ENCODE measurements at regions not wholly inside any gene's neighbourhood (a gene's known extent, or its start where the extent isn't known, plus 50 kb on each side); places are given as distances from the start of the nearest gene placed in this dataset.

GRCh38 chr10:22111260-22111659 lies 106.6 kb downstream of the EBLN1 start:
- Histone ChIP-seq H3K56ac (ENCODE audit: extremely low read depth, insufficient read depth, low read length) (no peak overlapping the region), H4K91ac (ENCODE audit: insufficient read depth, low read depth, low read length) (no peak overlapping the region), H2BK15ac (ENCODE audit: low read depth, low read length) (no peak overlapping the region), H3K27me3 (ENCODE audit: control insufficient read depth, insufficient read depth, low read length) (no peaks in the 10 kb centered on the region), H3K4me3 (ENCODE audit: insufficient read depth, low read depth, low read length) (no peak overlapping the region), H4K8ac (ENCODE audit: low read depth in 2 of 2, low read length in 2 of 2) (no peak overlapping the region), H2AFZ (replicated peaks; ENCODE audit: low read length, poor library complexity) (no peak overlapping the region), H3K14ac (replicated peaks; ENCODE audit: low read depth, low read length) (no peak overlapping the region), H3K27ac (ENCODE audit: insufficient read depth, low read length) (no peak overlapping the region), H3K9ac (ENCODE audit: low read depth, low read length) (no peak overlapping the region), H3K18ac (ENCODE audit: low read depth, low read length) (no peak overlapping the region), H3K36me3 (ENCODE audit: control insufficient read depth, insufficient read depth, low read length) (no peaks in the 10 kb centered on the region), H4K5ac (ENCODE audit: low read depth, low read length) (no peak overlapping the region), H3K4me1 (ENCODE audit: control insufficient read depth, insufficient read depth, low read length) (no peaks in the 10 kb centered on the region), H3K23ac (ENCODE audit: low read depth, low read length) (no peak overlapping the region), H2AK5ac (ENCODE audit: low read depth, low read length) (no peak overlapping the region), H3K4ac (ENCODE audit: low read depth, low read length) (no peak overlapping the region), H2BK5ac (ENCODE audit: low read depth, low read length, poor library complexity, severe bottlenecking) (no peak overlapping the region), H4K20me1 (ENCODE audit: insufficient read depth, low read length) (no peaks in the 10 kb centered on the region), H2AK9ac (replicated peaks; ENCODE audit: low read depth, low read length, poor library complexity) (no peak overlapping the region), H3K9me3 (ENCODE audit: control insufficient read depth, insufficient read depth, low read length) (no peaks in the 10 kb centered on the region), H3K9me1 (ENCODE audit: insufficient read depth, low read length) (no peaks in the 10 kb centered on the region), H2BK20ac (ENCODE audit: low read depth, low read length) (no peak overlapping the region), H3K79me1 (ENCODE audit: low read depth in 1 of 2, low read length in 2 of 2) (no peaks in the 10 kb centered on the region), H2BK120ac (ENCODE audit: low read depth, low read length) (no peak overlapping the region), H3K4me2 (ENCODE audit: low read depth, low read length) (no peak overlapping the region)
- intact Hi-C loops (cut with micrococcal nuclease) = no loop called here
- ATAC-seq (ENCODE audit: low read depth) = no peak
- 17% methylated on average over 2 of the region's 4 CpGs; no CpG with 5 or more reads in 1 of the 2 experiments for WGBS, 2 experiments (ENCODE audit: extremely low coverage in 2 of 2, insufficient read length in 1 of 2)
- BruUV-seq (replicated peaks) = no TSS peak
- CTCF ChIA-PET = no interaction called here
- POLR2A ChIA-PET (ENCODE audit: unreplicated experiment) = no interaction called here
- TF ChIP-seq RCOR1 (IDR thresholded peaks at IDR 0.05; ENCODE audit: insufficient replicate concordance, low read length) = no peak
- no peak for TF ChIP-seq CEBPB (IDR thresholded peaks at IDR 0.05; ENCODE audit: low read depth, low read length)
- no peak for TF ChIP-seq USF2 (IDR thresholded peaks at IDR 0.05; ENCODE audit: low read depth, low read length)
- TF ChIP-seq MXI1 (IDR thresholded peaks at IDR 0.05; ENCODE audit: borderline replicate concordance, low read depth, low read length) = no peak
- no peak for TF ChIP-seq SMC3 (IDR thresholded peaks at IDR 0.05; ENCODE audit: low read depth, low read length)
- TF ChIP-seq ELK1 (IDR thresholded peaks at IDR 0.05; ENCODE audit: borderline replicate concordance, low read depth, low read length) = no peak
- no peak for TF ChIP-seq CHD1 (IDR thresholded peaks at IDR 0.05; ENCODE audit: low read depth, low read length)
- no peak for TF ChIP-seq POLR2A (IDR thresholded peaks at IDR 0.05; ENCODE audit: low read depth, low read length)
- TF ChIP-seq MAFK (IDR thresholded peaks at IDR 0.05; ENCODE audit: low read depth, low read length) = no peak
- TF ChIP-seq MAZ (IDR thresholded peaks at IDR 0.05; ENCODE audit: borderline replicate concordance, low read depth, low read length) = no peak
- TF ChIP-seq BHLHE40 (IDR thresholded peaks at IDR 0.05; ENCODE audit: low read depth, low read length) = no peak
- TF ChIP-seq RFX5 (IDR thresholded peaks at IDR 0.05; ENCODE audit: low read depth, low read length) = no peak
- TF ChIP-seq NFE2L2 (IDR thresholded peaks at IDR 0.05; ENCODE audit: low read depth, low read length) = no peak
- TF ChIP-seq RAD21 (IDR thresholded peaks at IDR 0.05; ENCODE audit: low read length) = no peak
- no peak for TF ChIP-seq FOS (IDR thresholded peaks at IDR 0.05; ENCODE audit: low read depth, low read length)
- dilution Hi-C loops (cut with HindIII; ENCODE audit: low sequenced_read_pairs, unreplicated experiment) = no loop called here
- no peak for DNase-seq
- in situ Hi-C loops (cut with MboI; ENCODE audit: low sequenced_read_pairs) = no loop called here

Data from IMR-90 (cell line).